Ovary (tissue), 3 donors: ENCODE measurements at regions not wholly inside any gene's neighbourhood (a gene's known extent, or its start where the extent isn't known, plus 50 kb on each side); places are given as distances from the start of the nearest gene placed in this dataset.

ENCODE experiments used
- CTCF ChIP-seq, 3 donors: fragments of 450-650 bp in 2 of 3; fragments of 200-600 bp in 1 of 3; IDR thresholded peaks; one replicate each; pipeline versions ENCODE4 v1.5.1 to v1.8.0; 2016 to 2022; ENCODE audit warnings: antibody characterized with exemption in 3 of 3, mild to moderate bottlenecking in 1 of 3
- EP300 ChIP-seq: sonication (generic); formaldehyde crosslinking; IDR thresholded peaks from one replicate; pipeline ENCODE4 v1.6.1; 2017; ENCODE audit warnings: antibody characterized with exemption
- POLR2A ChIP-seq: fragments of 450-650 bp; IDR thresholded peaks from one replicate; pipeline ENCODE4 v1.6.1; 2017; ENCODE audit warnings: antibody characterized with exemption, mild to moderate bottlenecking, moderate library complexity
- donor health status: DM: no; HTN: no; CAD: no.

GRCh38 chr2:66930339-66931220, 466.6 kb upstream of the ETAA1 start:
- no peak for TF ChIP-seq CTCF (IDR thresholded peaks at IDR 0.05)
- no peak for TF ChIP-seq POLR2A
- no peak for TF ChIP-seq EP300
